ENCODE measurements at regions not wholly inside any gene's neighbourhood (a gene's known extent, or its start where the extent isn't known, plus 50 kb on each side); places are given as distances from the start of the nearest gene placed in this dataset.

DNA sequence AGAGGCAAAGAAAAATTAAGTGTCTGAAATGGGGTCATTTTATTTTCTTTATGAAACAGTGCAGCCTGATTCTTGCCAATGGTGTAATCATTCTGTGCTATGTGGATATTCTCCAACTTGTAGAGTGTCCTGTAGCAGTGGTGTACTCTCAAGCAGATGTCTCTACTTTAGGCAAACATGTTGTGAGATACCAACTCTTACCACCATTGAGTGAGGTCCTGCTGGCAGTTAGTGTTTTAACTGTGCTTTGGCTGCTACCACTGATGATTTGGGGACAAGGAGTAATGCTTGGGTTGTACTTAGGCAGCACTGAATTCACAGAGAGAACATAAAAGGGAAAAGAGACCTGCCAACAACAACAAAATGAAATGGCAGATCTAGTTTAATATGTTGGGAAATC lies 122.5 kb downstream of the APIP start:
- FAIRE-seq: no peak
- no peak for DNase-seq (ENCODE audit: low read depth)
- Histone ChIP-seq H3K36me3 (ENCODE audit: control insufficient read depth, insufficient read depth, low read length) (no peaks in the 10 kb centered on the region), H3K27me3 (ENCODE audit: control insufficient read depth, insufficient read depth, low read length) (no peaks in the 10 kb centered on the region), H3K4me3 (ENCODE audit: low read depth, low read length) (no peak overlapping the region)
- TF ChIP-seq, protein P1, sequence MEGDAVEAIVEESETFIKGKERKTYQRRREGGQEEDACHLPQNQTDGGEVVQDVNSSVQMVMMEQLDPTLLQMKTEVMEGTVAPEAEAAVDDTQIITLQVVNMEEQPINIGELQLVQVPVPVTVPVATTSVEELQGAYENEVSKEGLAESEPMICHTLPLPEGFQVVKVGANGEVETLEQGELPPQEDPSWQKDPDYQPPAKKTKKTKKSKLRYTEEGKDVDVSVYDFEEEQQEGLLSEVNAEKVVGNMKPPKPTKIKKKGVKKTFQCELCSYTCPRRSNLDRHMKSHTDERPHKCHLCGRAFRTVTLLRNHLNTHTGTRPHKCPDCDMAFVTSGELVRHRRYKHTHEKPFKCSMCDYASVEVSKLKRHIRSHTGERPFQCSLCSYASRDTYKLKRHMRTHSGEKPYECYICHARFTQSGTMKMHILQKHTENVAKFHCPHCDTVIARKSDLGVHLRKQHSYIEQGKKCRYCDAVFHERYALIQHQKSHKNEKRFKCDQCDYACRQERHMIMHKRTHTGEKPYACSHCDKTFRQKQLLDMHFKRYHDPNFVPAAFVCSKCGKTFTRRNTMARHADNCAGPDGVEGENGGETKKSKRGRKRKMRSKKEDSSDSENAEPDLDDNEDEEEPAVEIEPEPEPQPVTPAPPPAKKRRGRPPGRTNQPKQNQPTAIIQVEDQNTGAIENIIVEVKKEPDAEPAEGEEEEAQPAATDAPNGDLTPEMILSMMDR (IDR thresholded peaks at IDR 0.05; ENCODE audit: insufficient read depth, low read length, severe bottlenecking): no peak

GRCh38 chr11:34792814-34793258 lies 123.3 kb downstream of the APIP start:
- FAIRE-seq: no peak
- no peak for DNase-seq (ENCODE audit: low read depth)
- Histone ChIP-seq H3K27me3 (ENCODE audit: control insufficient read depth, insufficient read depth, low read length) (no peaks in the 10 kb centered on the region), H3K36me3 (ENCODE audit: control insufficient read depth, insufficient read depth, low read length) (no peaks in the 10 kb centered on the region), H3K4me3 (ENCODE audit: low read depth, low read length) (no peak overlapping the region)
- TF ChIP-seq, protein P1 (IDR thresholded peaks at IDR 0.05; ENCODE audit: insufficient read depth, low read length, severe bottlenecking): no peak

DNA sequence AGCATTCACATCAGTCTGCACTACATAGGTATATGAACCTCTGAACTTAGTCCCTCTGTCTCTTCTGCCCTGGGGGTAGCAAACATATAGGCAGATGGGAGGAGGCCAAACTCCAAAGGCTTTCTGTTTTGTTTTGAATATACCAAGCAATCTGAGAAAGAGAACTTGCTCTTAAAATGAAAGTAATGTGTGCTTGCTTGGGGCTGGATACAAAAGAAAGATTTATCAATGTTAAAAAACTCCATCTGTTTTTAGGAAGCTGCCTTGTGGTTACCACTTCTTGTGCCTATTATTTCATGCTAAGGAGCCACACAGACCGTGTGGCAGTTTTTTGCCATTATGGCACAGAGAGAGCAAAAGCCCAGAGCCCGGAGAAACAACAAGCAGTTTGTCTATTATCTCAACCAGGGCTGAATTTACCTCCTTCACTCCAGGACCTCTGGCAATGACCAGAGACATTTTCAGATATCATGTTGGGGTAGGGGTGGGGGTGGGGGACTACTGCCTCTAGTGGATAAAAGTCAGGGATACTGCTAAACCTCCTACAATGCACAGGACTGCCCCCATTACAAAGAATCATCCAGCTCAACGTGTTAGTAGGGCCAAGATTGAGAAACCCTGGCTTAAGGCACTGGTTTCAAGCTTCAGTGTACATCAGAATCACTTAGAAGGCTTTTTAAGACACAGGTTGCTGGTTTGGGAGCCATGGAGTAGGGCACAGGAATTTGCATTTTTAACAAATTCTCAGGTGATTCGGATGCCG lies 124.2 kb downstream of the APIP start:
- FAIRE-seq: no peak
- DNase-seq (ENCODE audit: low read depth): no peak
- Histone ChIP-seq H3K36me3 (ENCODE audit: control insufficient read depth, insufficient read depth, low read length) (no peaks in the 10 kb centered on the region), H3K27me3 (ENCODE audit: control insufficient read depth, insufficient read depth, low read length) (no peaks in the 10 kb centered on the region), H3K4me3 (ENCODE audit: low read depth, low read length) (no peak overlapping the region)
- TF ChIP-seq, protein P1 (IDR thresholded peaks at IDR 0.05; ENCODE audit: insufficient read depth, low read length, severe bottlenecking): no peak

DNA sequence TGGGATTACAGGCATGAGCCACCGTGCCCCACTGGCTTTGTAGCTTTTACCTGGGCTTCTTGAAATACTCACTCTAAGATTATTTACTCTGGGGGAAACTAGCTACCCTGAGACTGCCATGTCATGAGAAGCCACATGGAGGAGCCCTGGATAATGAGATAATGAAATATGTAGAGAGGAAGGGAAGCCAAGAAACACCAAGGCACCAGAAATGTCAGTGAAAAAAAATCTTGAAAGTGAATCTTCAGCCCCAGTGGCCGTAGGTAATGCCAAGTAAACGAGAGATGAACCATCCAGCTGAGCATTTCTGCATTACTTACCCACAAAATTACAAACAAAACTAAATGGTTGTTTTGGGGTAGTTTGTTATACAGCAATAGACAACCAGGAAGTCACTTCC lies 125.6 kb downstream of the APIP start:
- no peaks in the 10 kb centered on the region for H3K36me3 ChIP-seq (ENCODE audit: control insufficient read depth, insufficient read depth, low read length)
- DNase-seq (ENCODE audit: low read depth) (peak; percentile 28), FAIRE-seq (peak; percentile 13)
- H3K27me3 ChIP-seq (ENCODE audit: control insufficient read depth, insufficient read depth, low read length): no peaks in the 10 kb centered on the region
- H3K4me3 ChIP-seq (ENCODE audit: low read depth, low read length): no peak overlapping the region
- TF ChIP-seq, protein P1 (IDR thresholded peaks at IDR 0.05; ENCODE audit: insufficient read depth, low read length, severe bottlenecking): peak; percentile 18

DNA sequence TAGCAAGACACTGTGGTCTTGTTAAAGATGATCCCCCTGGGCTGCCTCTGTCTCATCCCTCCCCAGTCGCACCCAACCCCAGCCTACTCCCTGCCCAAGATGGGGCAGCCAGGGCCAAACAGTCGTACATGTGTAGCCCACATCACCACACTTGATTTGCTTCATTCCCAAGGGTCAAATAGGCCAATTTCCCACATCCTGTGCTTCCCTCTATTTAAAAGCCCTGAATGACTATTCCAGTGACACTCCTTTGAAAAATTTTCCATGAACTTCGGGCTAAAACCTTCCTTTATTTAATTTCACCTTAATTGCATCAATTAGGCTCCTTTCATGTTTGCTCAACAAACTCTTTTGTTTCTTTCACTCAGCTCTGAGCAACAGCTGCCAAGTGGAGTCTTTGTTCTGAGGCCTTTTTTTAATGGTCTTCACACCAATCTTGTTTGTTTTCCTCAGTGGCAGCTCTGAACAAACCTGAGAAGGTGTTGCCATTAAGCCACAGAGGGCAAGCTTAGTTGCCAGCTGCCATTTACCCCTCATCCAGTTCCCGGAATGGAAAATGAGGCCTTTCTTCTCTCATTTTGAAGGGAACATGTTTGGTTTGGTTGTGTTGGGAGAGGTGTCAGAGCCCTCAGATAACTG lies 126.9 kb downstream of the APIP start:
- FAIRE-seq: no peak
- TF ChIP-seq, protein P1 (IDR thresholded peaks at IDR 0.05; ENCODE audit: insufficient read depth, low read length, severe bottlenecking): no peak
- Histone ChIP-seq H3K4me3 (ENCODE audit: low read depth, low read length) (no peak overlapping the region), H3K27me3 (ENCODE audit: control insufficient read depth, insufficient read depth, low read length) (no peaks in the 10 kb centered on the region), H3K36me3 (ENCODE audit: control insufficient read depth, insufficient read depth, low read length) (no peaks in the 10 kb centered on the region)
- DNase-seq (ENCODE audit: low read depth): no peak

All from bronchial epithelial cell (primary cell).